COLO668 (cell line): ENCODE measurements at regions not wholly inside any gene's neighbourhood (a gene's known extent, or its start where the extent isn't known, plus 50 kb on each side); places are given as distances from the start of the nearest gene placed in this dataset.

ENCODE experiments used
- DNase-seq: peaks from one replicate; lab custom pipeline; 2025; ENCODE audit not compliant: unreplicated experiment; lab: John Stamatoyannopoulos, UW

- no peak for DNase-seq
Observed at GRCh38 chr10:2659660-2660209, 407.6 kb upstream of the PFKP start.

- peak; percentile 21 for DNase-seq
Observed at GRCh38 chr10:2658780-2659179, 408.6 kb upstream of the PFKP start.

- DNase-seq = no peak
Observed at GRCh38 chr10:2650328-2650727, 417.0 kb upstream of the PFKP start.

GRCh38 chr10:2641028-2641427 is 426.3 kb upstream of the PFKP start:
- DNase-seq = no peak

GRCh38 chr10:2633630-2634029 is 433.7 kb upstream of the PFKP start:
- no peak for DNase-seq

GRCh38 chr10:2631557-2632205 is 435.7 kb upstream of the PFKP start:
- DNase-seq = no peak

DNA sequence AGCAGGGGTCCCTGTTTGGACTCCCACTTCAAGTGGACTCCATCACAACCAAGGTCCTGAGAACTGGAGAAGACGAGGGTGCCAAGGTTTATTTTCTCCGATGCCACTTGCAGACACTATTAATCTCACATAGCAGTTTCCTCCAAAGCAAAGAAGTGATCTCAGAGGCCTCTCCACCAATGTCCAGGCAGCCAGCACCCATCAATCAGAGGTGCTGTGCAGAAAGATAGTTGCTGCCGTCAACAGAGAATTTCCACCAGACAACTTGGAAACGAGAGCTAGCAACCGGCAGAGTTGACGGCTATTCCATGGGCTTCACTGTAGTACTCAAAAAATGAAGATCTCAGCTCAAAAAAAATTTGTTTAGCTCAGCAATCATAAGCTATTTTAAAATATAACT is 438.6 kb upstream of the PFKP start:
- no peak for DNase-seq

- DNase-seq = no peak
Observed at GRCh38 chr10:2627969-2628368, 439.4 kb upstream of the PFKP start.

DNA sequence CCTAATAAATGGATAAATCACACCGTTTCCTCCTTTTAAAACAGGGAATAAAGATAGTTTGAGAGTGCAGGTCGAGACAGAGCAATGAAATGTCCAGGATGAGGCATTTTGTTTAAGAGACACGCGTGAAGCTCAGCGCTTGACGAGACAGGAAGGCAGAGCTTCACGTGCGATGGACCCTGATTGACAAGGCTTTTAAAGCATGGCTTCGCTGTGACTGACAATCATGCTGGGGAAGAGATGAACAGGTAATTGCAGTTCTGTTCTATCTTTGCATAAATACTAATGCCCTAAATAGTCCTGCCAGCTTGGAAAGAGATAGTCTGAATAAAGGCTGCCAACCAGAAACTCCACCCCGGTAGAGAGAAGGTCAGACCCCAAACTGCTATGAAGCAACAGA is 442.3 kb upstream of the PFKP start:
- DNase-seq = no peak

DNA sequence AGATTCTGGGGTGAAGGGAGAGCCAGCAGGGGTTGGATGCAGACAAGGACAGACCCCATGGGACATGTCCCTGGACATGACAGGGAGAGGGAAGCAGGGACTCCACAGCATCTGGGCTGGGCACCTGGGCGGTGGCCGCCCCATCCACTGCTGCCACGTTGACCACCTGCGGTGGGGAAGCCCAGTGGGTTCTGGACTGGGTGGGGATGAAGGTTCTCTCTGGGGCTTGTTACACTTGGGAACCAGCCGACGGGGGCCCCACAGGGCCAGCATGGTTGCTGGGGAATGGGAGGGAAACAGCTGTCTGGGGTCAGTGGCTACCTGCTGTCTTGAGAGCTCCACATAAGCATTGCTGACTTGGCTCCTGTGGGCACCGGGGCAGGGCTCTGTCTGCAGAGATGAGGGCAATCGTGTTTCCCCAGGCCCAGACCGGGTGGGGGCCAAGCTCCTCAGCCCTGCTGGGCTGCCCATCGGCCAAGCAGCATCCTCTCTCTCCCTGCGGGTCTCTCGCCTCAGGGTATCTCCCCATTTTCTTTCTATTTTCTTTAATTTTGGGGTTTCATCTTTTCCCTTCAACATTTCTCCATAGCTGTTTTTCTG is 443.6 kb upstream of the PFKP start:
- no peak for DNase-seq

- no peak for DNase-seq
Observed at GRCh38 chr10:2620827-2621521, 446.4 kb upstream of the PFKP start.

GRCh38 chr10:2619916-2620315 is 447.4 kb upstream of the PFKP start:
- DNase-seq = no peak

GRCh38 chr10:2619472-2619871 is 447.9 kb upstream of the PFKP start:
- DNase-seq = peak; percentile 35

GRCh38 chr10:2618690-2619089 is 448.7 kb upstream of the PFKP start:
- no peak for DNase-seq

DNA sequence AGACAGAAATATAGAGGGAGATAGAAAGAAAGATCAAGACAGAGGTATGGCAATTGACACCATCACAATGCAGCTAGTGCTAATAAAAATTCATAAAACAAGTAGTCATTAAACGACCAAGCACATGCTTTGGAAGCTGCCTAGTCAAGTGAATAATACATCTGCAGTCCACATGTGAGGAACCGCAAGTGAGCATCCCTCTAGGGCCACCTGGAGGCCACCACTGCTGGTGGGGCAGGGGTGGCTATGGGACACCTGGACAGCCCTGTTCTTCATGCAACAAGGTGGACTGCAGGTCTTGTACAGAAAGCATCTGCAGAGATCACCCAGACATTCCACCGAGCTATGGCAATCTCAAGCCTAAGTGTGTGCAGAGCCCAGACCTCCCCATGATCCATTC is 451.1 kb upstream of the PFKP start:
- DNase-seq = no peak

GRCh38 chr10:2611603-2612002 is 455.7 kb upstream of the PFKP start:
- DNase-seq = no peak

DNA sequence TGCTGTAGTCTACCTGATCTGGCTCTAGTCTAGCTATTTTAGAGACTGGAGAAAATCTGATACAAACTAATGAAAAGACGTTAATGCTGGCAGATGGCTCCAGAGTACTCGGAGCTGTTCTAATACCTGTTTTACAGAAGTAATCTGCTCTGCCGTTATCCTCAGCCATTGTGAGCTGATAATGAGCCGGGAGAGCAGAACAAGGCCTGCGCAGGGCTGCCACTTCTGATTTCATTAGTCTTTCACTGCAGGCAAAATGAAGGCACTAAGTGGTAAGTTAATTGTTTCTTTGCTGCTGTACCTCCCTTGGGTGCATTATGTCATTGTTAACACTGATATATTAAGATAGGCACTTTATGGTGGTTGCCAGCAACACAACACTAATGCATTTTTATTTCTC is 456.4 kb upstream of the PFKP start:
- DNase-seq = no peak

- no peak for DNase-seq
Observed at GRCh38 chr10:2604891-2605290, 462.5 kb upstream of the PFKP start.

DNA sequence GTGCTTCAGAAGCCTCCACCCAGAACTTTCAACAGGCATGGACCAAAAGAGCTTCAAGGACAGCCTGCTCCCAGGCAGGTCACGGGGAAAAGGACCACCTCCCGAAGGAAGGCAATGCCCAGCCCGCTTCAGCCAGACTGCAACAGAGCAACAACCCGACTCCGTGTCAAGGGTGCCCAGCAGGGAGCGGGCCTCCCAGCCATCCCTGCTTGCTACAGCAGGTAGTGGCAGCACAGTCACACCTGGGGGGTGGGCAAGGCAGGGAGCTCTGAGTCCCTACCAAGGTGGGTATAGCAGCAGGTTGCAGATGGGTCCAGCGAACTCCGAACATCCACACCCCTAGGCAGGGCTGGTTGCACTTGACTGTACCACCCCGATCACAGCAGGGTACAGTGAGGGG is 467.8 kb upstream of the PFKP start:
- DNase-seq = no peak

GRCh38 chr10:2592360-2593160 is 474.8 kb upstream of the PFKP start:
- DNase-seq = no peak

DNA sequence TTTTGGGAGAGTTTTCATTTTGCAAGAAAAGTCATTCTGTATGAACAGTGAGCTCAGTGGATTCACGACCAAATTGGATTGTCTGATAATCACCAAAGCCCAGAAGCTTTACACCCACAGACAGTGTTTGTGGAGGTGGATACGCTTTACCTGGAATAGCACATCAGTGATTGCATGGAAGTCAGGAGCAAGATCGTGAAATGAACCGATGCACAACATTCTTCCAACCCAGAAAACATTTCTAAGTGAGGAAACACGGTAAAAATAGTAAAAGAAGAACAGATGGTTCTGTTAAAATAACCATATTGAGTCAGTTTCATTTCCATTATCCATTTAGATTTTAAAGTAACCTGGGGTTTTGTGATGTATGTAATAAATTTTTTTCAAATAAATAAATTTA is 478.2 kb upstream of the PFKP start:
- no peak for DNase-seq
